ENCODE measurements at regions not wholly inside any gene's neighbourhood (a gene's known extent, or its start where the extent isn't known, plus 50 kb on each side); places are given as distances from the start of the nearest gene placed in this dataset.
A peak's percentile ranks its signal among the peaks of the same experiment; 100 is the strongest.

DNA sequence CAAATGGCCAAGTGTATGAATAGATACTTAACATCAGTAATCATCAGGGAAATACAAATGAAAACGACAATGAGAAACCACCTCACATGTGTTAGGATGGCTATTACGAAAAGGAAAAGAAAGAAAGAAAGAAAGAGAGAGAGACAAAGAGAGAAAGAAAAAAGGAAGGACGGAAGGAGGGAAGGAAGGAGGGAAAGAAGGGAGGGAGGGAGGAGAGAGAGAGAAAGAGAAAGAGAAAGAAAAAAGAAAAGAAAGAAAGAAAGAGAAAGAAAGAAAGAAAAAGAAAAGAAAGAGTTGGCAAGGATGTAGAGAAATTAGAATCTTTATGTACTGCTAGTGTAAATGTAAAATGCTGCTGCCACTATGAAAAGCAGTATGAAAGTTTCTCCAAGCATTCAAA, 90.7 kb upstream of the DPT start:
- H3K27me3 ChIP-seq (ENCODE audit: insufficient read depth, low read length), result no peaks in the 10 kb centered on the region
- no peaks in the 10 kb centered on the region for H3K36me3 ChIP-seq (ENCODE audit: insufficient read depth, low read length)
- no peak overlapping the region for H3K27ac ChIP-seq (ENCODE audit: low read depth, low read length)
- Mint-ChIP-seq H3K27ac (peak overlapping the region in 1 of 7 donors; percentile 28), H3K4me3 (no peak overlapping the region), H3K27me3 (peaks cover 6 to 12% of the 10 kb centered on the region in 2 donors), H3K4me1 (peaks cover 0 to 4% (median under 1%) of the 10 kb centered on the region in 4 donors), H3K9me3 (peaks cover 0 to 2% (median 0%) of the 10 kb centered on the region in 8 donors), H3K36me3 (no peaks in the 10 kb centered on the region)
- intact Hi-C loops (cut with micrococcal nuclease), result no loop called here
- H3K4me1 ChIP-seq (ENCODE audit: insufficient read depth, low read length), result no peaks in the 10 kb centered on the region
- no peaks in the 10 kb centered on the region for H3K9me3 ChIP-seq (ENCODE audit: control insufficient read depth in 1 of 2, low read length in 2 of 2)
- H3K4me3 ChIP-seq (ENCODE audit: low read length in 2 of 2), result no peak overlapping the region
- ChIA-PET POLR2A (ENCODE audit: partially characterized antibody) (no interaction called here), CTCF (ENCODE audit: partially characterized antibody) (no interaction called here)
- DNase-seq, result no peak

DNA sequence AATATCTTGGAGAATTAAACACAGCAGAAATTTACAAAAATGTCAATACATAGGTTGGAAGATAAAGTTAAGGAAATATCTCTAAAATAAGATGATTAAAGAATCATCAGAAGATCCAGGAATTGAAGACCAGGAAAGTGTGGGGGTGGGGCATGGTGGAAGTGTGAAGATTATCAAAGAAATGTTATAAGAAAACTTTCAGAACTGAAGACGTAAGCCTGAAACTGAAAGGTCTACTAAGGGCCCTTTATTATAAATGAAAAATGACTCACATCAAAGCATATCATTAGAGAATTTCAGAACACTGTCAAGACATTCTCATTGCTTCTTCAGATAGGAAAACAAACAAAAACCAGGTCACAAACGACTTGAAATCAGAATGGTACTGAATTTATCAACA, 92.4 kb upstream of the DPT start:
- ChIA-PET CTCF (ENCODE audit: partially characterized antibody) (no interaction called here), POLR2A (ENCODE audit: partially characterized antibody) (no interaction called here)
- Histone ChIP-seq H3K9me3 (ENCODE audit: control insufficient read depth in 1 of 2, low read length in 2 of 2) (no peaks in the 10 kb centered on the region), H3K4me3 (ENCODE audit: low read length in 2 of 2) (no peak overlapping the region), H3K27me3 (ENCODE audit: insufficient read depth, low read length) (no peaks in the 10 kb centered on the region), H3K36me3 (ENCODE audit: insufficient read depth, low read length) (no peaks in the 10 kb centered on the region), H3K4me1 (ENCODE audit: insufficient read depth, low read length) (no peaks in the 10 kb centered on the region), H3K27ac (ENCODE audit: low read depth, low read length) (no peak overlapping the region)
- no peaks in the 10 kb centered on the region for H3K36me3 Mint-ChIP-seq
- intact Hi-C loops (cut with micrococcal nuclease), result no loop called here
- H3K4me1 Mint-ChIP-seq, result peaks cover 0 to 4% (median under 1%) of the 10 kb centered on the region in 4 donors
- H3K27ac Mint-ChIP-seq, result no peak overlapping the region
- DNase-seq, result no peak
- H3K9me3 Mint-ChIP-seq, result no peaks in the 10 kb centered on the region
- no peak overlapping the region for H3K4me3 Mint-ChIP-seq
- H3K27me3 Mint-ChIP-seq, result peaks cover 2 to 10% of the 10 kb centered on the region in 2 donors

DNA sequence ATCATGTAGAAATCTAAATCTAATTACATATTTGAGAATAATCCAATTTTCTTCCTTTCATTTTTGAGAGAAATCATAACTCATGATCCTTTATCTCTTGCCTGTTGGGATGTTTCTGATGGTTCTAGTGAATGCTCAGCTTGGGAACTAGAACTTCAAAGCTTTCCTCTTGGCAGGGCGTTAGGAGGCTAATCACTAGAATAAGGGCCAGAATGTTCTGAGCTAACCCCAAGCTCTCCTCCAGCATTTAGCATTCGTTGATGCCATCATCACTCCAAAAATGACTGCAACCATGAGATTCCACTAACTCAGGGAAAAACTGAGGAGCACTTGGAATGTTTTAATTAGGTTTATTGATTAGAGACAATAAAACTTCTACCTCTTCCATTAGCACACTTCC, 93.9 kb upstream of the DPT start:
- Mint-ChIP-seq H3K27ac (no peak overlapping the region), H3K27me3 (peaks cover 0 to 4% of the 10 kb centered on the region in 2 donors), H3K4me1 (peaks cover 0 to 4% (median under 1%) of the 10 kb centered on the region in 4 donors), H3K36me3 (no peaks in the 10 kb centered on the region), H3K9me3 (no peaks in the 10 kb centered on the region), H3K4me3 (no peak overlapping the region)
- Histone ChIP-seq H3K9me3 (ENCODE audit: control insufficient read depth in 1 of 2, low read length in 2 of 2) (no peaks in the 10 kb centered on the region), H3K27ac (ENCODE audit: low read depth, low read length) (no peak overlapping the region), H3K36me3 (ENCODE audit: insufficient read depth, low read length) (no peaks in the 10 kb centered on the region), H3K4me3 (ENCODE audit: low read length in 2 of 2) (no peak overlapping the region), H3K4me1 (ENCODE audit: insufficient read depth, low read length) (no peaks in the 10 kb centered on the region), H3K27me3 (ENCODE audit: insufficient read depth, low read length) (no peaks in the 10 kb centered on the region)
- no peak for DNase-seq
- POLR2A ChIA-PET (ENCODE audit: partially characterized antibody), result no interaction called here
- intact Hi-C loops (cut with micrococcal nuclease), result no loop called here
- CTCF ChIA-PET (ENCODE audit: partially characterized antibody), result no interaction called here

DNA sequence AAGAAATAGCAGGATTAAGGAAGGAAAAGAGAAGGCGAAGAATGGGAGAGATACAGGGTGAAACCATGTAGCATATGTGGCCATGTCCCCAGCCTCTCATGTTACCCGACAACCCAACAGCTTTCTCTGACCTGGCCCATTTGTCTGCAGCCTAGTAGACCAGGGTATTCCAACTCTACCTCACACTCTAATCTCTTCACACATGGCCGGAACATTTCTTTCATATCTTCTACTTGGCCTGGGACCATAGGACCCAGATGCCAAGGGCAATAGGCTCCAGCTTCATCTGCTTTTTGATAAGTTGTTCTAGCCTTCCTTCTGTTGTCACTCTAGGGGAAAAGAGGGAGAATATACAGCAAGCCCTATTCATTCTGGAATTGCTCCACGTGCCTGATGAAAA, 95.0 kb upstream of the DPT start:
- Mint-ChIP-seq H3K27me3 (peaks cover 0 to 4% of the 10 kb centered on the region in 2 donors), H3K9me3 (no peaks in the 10 kb centered on the region), H3K36me3 (no peaks in the 10 kb centered on the region), H3K4me3 (no peak overlapping the region), H3K27ac (no peak overlapping the region), H3K4me1 (peaks cover 0 to 4% (median under 1%) of the 10 kb centered on the region in 4 donors)
- H3K4me1 ChIP-seq (ENCODE audit: insufficient read depth, low read length), result no peaks in the 10 kb centered on the region
- H3K9me3 ChIP-seq (ENCODE audit: control insufficient read depth in 1 of 2, low read length in 2 of 2), result no peaks in the 10 kb centered on the region
- no peak overlapping the region for H3K4me3 ChIP-seq (ENCODE audit: low read length in 2 of 2)
- ChIA-PET POLR2A (ENCODE audit: partially characterized antibody) (no interaction called here), CTCF (ENCODE audit: partially characterized antibody) (no interaction called here)
- H3K27me3 ChIP-seq (ENCODE audit: insufficient read depth, low read length), result no peaks in the 10 kb centered on the region
- intact Hi-C loops (cut with micrococcal nuclease), result no loop called here
- DNase-seq, result no peak
- H3K36me3 ChIP-seq (ENCODE audit: insufficient read depth, low read length), result no peaks in the 10 kb centered on the region
- no peak overlapping the region for H3K27ac ChIP-seq (ENCODE audit: low read depth, low read length)

DNA sequence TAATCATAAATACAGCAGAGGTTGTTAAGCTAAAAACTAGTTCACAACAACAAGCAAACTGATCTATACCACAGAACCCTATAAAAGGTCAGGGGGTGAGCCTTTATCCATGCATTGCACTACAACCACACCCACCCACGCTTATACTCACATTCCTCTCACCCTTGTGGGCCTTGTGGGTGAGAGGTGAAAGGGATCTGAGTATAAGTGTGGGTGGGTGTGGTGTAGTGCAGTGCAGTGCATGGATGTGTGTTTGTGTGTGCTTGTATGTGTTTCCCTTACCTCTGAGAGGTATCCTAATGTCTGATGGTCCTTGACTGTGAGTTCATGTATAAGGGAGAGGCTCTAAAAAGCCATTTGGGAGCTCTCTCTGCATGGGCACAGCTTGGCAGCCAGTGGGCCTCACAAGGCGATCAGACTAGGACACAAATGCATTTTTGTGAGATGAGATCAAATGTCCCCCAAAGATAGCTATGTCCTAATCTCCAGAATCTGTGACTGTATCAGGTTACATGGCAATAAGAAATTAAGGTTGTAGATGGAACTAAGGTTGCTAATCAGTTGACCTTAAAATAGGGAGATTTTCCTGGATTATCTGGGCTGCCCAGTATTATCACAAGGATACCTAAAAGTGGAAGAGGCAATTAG, 95.5 kb upstream of the DPT start:
- POLR2A ChIA-PET (ENCODE audit: partially characterized antibody), result no interaction called here
- H3K27me3 Mint-ChIP-seq, result peaks cover 0 to 2% of the 10 kb centered on the region in 2 donors
- H3K4me1 Mint-ChIP-seq, result peaks cover 0 to 4% (median under 1%) of the 10 kb centered on the region in 4 donors
- no peaks in the 10 kb centered on the region for H3K36me3 Mint-ChIP-seq
- H3K4me3 ChIP-seq (ENCODE audit: low read length in 2 of 2), result no peak overlapping the region
- no peaks in the 10 kb centered on the region for H3K27me3 ChIP-seq (ENCODE audit: insufficient read depth, low read length)
- no peaks in the 10 kb centered on the region for H3K4me1 ChIP-seq (ENCODE audit: insufficient read depth, low read length)
- no peaks in the 10 kb centered on the region for H3K36me3 ChIP-seq (ENCODE audit: insufficient read depth, low read length)
- H3K4me3 Mint-ChIP-seq, result no peak overlapping the region
- H3K27ac Mint-ChIP-seq, result no peak overlapping the region
- no peaks in the 10 kb centered on the region for H3K9me3 ChIP-seq (ENCODE audit: control insufficient read depth in 1 of 2, low read length in 2 of 2)
- no peak for DNase-seq
- intact Hi-C loops (cut with micrococcal nuclease), result no loop called here
- H3K9me3 Mint-ChIP-seq, result no peaks in the 10 kb centered on the region
- CTCF ChIA-PET (ENCODE audit: partially characterized antibody), result no interaction called here
- no peak overlapping the region for H3K27ac ChIP-seq (ENCODE audit: low read depth, low read length)

DNA sequence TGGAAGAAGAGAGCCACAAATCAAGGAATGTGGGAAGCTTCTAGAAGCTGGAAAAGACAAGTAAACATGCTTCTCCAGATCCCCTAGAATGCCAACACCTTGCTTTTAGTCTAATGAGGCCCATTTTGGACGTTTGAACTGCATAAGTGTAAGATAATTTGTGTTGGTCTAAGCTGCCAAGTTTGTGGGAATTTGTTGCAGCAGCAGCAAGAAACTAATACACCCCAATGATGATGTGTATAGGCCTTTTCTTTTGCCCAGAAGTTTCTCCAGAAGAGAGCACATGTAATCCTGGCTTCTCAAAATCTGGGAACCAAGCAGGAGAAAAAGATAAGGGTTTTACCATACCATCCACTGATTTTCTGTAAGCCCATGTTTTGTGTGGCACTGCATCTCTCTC, 96.1 kb upstream of the DPT start:
- CTCF ChIA-PET (ENCODE audit: partially characterized antibody), result no interaction called here
- POLR2A ChIA-PET (ENCODE audit: partially characterized antibody), result no interaction called here
- H3K27ac Mint-ChIP-seq, result no peak overlapping the region
- DNase-seq, result no peak
- intact Hi-C loops (cut with micrococcal nuclease), result no loop called here
- no peak overlapping the region for H3K4me3 Mint-ChIP-seq
- Histone ChIP-seq H3K27ac (ENCODE audit: low read depth, low read length) (no peak overlapping the region), H3K4me1 (ENCODE audit: insufficient read depth, low read length) (no peaks in the 10 kb centered on the region), H3K9me3 (ENCODE audit: control insufficient read depth in 1 of 2, low read length in 2 of 2) (no peaks in the 10 kb centered on the region), H3K4me3 (ENCODE audit: low read length in 2 of 2) (no peak overlapping the region), H3K27me3 (ENCODE audit: insufficient read depth, low read length) (no peaks in the 10 kb centered on the region), H3K36me3 (ENCODE audit: insufficient read depth, low read length) (no peaks in the 10 kb centered on the region)
- H3K36me3 Mint-ChIP-seq, result no peaks in the 10 kb centered on the region
- no peaks in the 10 kb centered on the region for H3K9me3 Mint-ChIP-seq
- peaks cover 0 to 4% (median 0%) of the 10 kb centered on the region in 4 donors for H3K4me1 Mint-ChIP-seq
- H3K27me3 Mint-ChIP-seq, result peaks cover 0 to 1% of the 10 kb centered on the region in 2 donors

DNA sequence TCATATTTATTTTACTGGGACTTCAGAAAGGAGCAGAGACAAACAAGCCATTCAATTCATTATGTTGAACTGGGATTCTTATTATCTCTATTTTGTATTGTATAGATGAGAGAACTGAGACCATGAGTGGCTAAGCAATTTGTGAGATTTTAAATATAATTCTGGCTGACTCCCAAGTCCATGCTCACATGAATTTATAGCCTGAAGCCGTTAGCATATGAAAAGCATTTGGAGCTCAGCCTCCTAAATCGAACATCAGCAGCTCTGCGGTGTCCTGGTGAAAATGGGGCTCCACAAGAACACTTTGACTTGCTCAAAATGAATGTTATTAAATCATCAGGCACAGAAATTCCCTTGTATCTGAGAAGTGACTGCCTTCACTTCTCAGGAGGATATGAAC, 96.8 kb upstream of the DPT start:
- POLR2A ChIA-PET (ENCODE audit: partially characterized antibody), result no interaction called here
- CTCF ChIA-PET (ENCODE audit: partially characterized antibody), result no interaction called here

DNA sequence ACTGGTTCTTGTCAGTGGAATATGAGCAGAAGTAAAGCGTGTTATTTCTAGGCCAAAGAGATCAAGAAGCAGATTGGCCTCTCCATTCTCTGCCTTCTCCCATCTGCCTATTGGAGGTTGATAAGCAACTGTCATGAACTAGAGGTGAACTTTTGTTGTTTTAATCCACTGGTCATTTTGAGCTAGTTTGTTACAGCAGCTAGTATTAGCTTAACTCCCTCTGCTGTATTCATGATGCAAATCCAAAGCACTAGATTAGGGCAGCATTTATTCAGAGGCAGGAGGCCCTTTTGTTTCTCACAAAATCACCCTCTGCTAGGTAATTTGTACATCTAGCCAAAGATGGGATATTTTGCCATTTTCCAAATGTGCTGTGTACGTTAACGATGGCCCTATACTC, 97.3 kb upstream of the DPT start:
- intact Hi-C loops (cut with micrococcal nuclease), result no loop called here

More for the DNA sequence above, 96.8 kb upstream of the DPT start:
- no peak for DNase-seq
- no peak overlapping the region for H3K27ac ChIP-seq (ENCODE audit: low read depth, low read length)
- Mint-ChIP-seq H3K9me3 (no peaks in the 10 kb centered on the region), H3K27me3 (peaks cover 0 to 1% of the 10 kb centered on the region in 2 donors), H3K36me3 (no peaks in the 10 kb centered on the region), H3K4me3 (no peak overlapping the region), H3K27ac (no peak overlapping the region), H3K4me1 (peaks cover 0 to 4% (median 0%) of the 10 kb centered on the region in 4 donors)
- no peaks in the 10 kb centered on the region for H3K4me1 ChIP-seq (ENCODE audit: insufficient read depth, low read length)
- H3K27me3 ChIP-seq (ENCODE audit: insufficient read depth, low read length), result no peaks in the 10 kb centered on the region
- intact Hi-C loops (cut with micrococcal nuclease), result no loop called here
- no peaks in the 10 kb centered on the region for H3K36me3 ChIP-seq (ENCODE audit: insufficient read depth, low read length)
- no peak overlapping the region for H3K4me3 ChIP-seq (ENCODE audit: low read length in 2 of 2)
- no peaks in the 10 kb centered on the region for H3K9me3 ChIP-seq (ENCODE audit: control insufficient read depth in 1 of 2, low read length in 2 of 2)

More for the DNA sequence above, 97.3 kb upstream of the DPT start:
- Histone ChIP-seq H3K9me3 (ENCODE audit: control insufficient read depth in 1 of 2, low read length in 2 of 2) (no peaks in the 10 kb centered on the region), H3K4me1 (ENCODE audit: insufficient read depth, low read length) (no peaks in the 10 kb centered on the region), H3K27me3 (ENCODE audit: insufficient read depth, low read length) (no peaks in the 10 kb centered on the region), H3K4me3 (ENCODE audit: low read length in 2 of 2) (no peak overlapping the region), H3K27ac (ENCODE audit: low read depth, low read length) (no peak overlapping the region), H3K36me3 (ENCODE audit: insufficient read depth, low read length) (no peaks in the 10 kb centered on the region)
- Mint-ChIP-seq H3K4me1 (peaks cover 0 to 4% (median 0%) of the 10 kb centered on the region in 4 donors), H3K27ac (no peak overlapping the region), H3K36me3 (no peaks in the 10 kb centered on the region), H3K4me3 (no peak overlapping the region), H3K27me3 (peaks cover 0 to 1% of the 10 kb centered on the region in 2 donors), H3K9me3 (no peaks in the 10 kb centered on the region)
- ChIA-PET POLR2A (ENCODE audit: partially characterized antibody) (no interaction called here), CTCF (ENCODE audit: partially characterized antibody) (no interaction called here)
- DNase-seq, result no peak

Measured in CD4-positive, alpha-beta memory T cell (primary cell).